ENCODE measurements at regions not wholly inside any gene's neighbourhood (a gene's known extent, or its start where the extent isn't known, plus 50 kb on each side); places are given as distances from the start of the nearest gene placed in this dataset.

GRCh38 chr10:44083719-44084400, 301.0 kb downstream of the CXCL12 start (continued):
- TF ChIP-seq EZH2phosphoT487 (IDR thresholded peaks at IDR 0.05; ENCODE audit: borderline replicate concordance, low read depth) (no peak), GATA2 (CRISPR knock-in tag; IDR thresholded peaks at IDR 0.05) (no peak), SMC3 (IDR thresholded peaks at IDR 0.05; ENCODE audit: low read depth, low read length) (no peak), PBX3 (IDR thresholded peaks at IDR 0.05) (no peak), RXRA (IDR thresholded peaks at IDR 0.05; ENCODE audit: borderline replicate concordance, low read depth) (no peak)

GRCh38 chr10:44071479-44071878, 313.4 kb downstream of the CXCL12 start:
- Histone ChIP-seq H3K27me3 (ENCODE audit: insufficient read depth) (no peaks in the 10 kb centered on the region), H3K4me3 (ENCODE audit: low read depth in 2 of 2, low read length in 1 of 2) (no peak overlapping the region), H3K4me2 (no peak overlapping the region), H3K9me3 (no peaks in the 10 kb centered on the region), H3K4me1 (ENCODE audit: control insufficient read depth in 1 of 2, insufficient read depth in 2 of 2, low read depth in 1 of 2, low read length in 1 of 2) (no peaks in the 10 kb centered on the region; a peak in 1 of 4 replicates), H3F3A (replicated peaks; ENCODE audit: insufficient read depth) (no peaks in the 10 kb centered on the region), H3K79me2 (ENCODE audit: insufficient read depth) (no peaks in the 10 kb centered on the region), H3K27ac (ENCODE audit: low read depth in 2 of 2, low read length in 1 of 2) (no peak overlapping the region), H3K9me2 (no peaks in the 10 kb centered on the region), H2AFZ (ENCODE audit: low read depth) (no peak overlapping the region), H3K36me3 (replicated peaks in 1 of 2; ENCODE audit: control insufficient read depth in 1 of 2, insufficient read depth in 2 of 2, low read length in 1 of 2) (no peaks in the 10 kb centered on the region), H3K9ac (no peak overlapping the region), H4K20me1 (ENCODE audit: insufficient read depth) (no peaks in the 10 kb centered on the region)
- DNase-seq: no peak
- WGBS (ENCODE audit: low lambda C conversion rate): 7% methylated on average over 2 of the region's 2 CpGs
- ChIA-PET POLR2A (no interaction called here), CTCF (interaction anchor here (1.1 kb wide), 1 partner anchor 382 kb away, joined by 3 read pairs; no protein-coding TSS in a partner anchor)
- TF ChIP-seq POLR2AphosphoS5 (IDR thresholded peaks at IDR 0.05; ENCODE audit: low read depth, low read length): no peak
- TF ChIP-seq PBX3 (IDR thresholded peaks at IDR 0.05): no peak
- TF ChIP-seq SMC3 (IDR thresholded peaks at IDR 0.05; ENCODE audit: low read depth, low read length): no peak
- no peak for TF ChIP-seq MEF2A (IDR thresholded peaks at IDR 0.05; ENCODE audit: borderline replicate concordance, low read depth)
- TF ChIP-seq MXI1 (IDR thresholded peaks at IDR 0.05; ENCODE audit: low read depth, low read length): no peak
- TF ChIP-seq TEAD4 (IDR thresholded peaks at IDR 0.05; ENCODE audit: borderline replicate concordance, insufficient read depth): no peak
- no peak for TF ChIP-seq RFX5 (IDR thresholded peaks at IDR 0.05; ENCODE audit: low read length)
- no peak for TF ChIP-seq SIN3A (IDR thresholded peaks at IDR 0.05; ENCODE audit: borderline replicate concordance, low read depth, low read length)
- TF ChIP-seq GATA2 (CRISPR knock-in tag; IDR thresholded peaks at IDR 0.05): no peak
- TF ChIP-seq REST (IDR thresholded peaks at IDR 0.05; ENCODE audit: low read depth, low read length): no peak
- TF ChIP-seq ELF1 (IDR thresholded peaks at IDR 0.05): no peak
- TF ChIP-seq RAD21 (IDR thresholded peaks at IDR 0.05; ENCODE audit: low read length): no peak
- no peak for TF ChIP-seq FOXM1 (IDR thresholded peaks at IDR 0.05; ENCODE audit: low read depth)
